Transverse colon (tissue), 4 donors: ENCODE measurements at regions not wholly inside any gene's neighbourhood (a gene's known extent, or its start where the extent isn't known, plus 50 kb on each side); places are given as distances from the start of the nearest gene placed in this dataset.

ENCODE experiments used
- CTCF ChIP-seq, 5 experiments: fragments of 200-600 bp in 3 of 5; fragments of 450-650 bp in 2 of 5; sonication (generic) in 3 of 5; IDR thresholded peaks; 1 replicate in 2 of 5; 2 replicates in 3 of 5; pipeline ENCODE4 v1.5.1; 2016 to 2017; ENCODE audit warnings: antibody characterized with exemption in 5 of 5, inconsistent platforms in 3 of 5, mild to moderate bottlenecking in 2 of 5, moderate library complexity in 1 of 5
- POLR2AphosphoS5 ChIP-seq, 3 donors: sonication (generic); formaldehyde crosslinking; IDR thresholded peaks; one replicate each; pipeline ENCODE4 v1.6.1; 2016; ENCODE audit warnings: antibody characterized with exemption in 3 of 3

GRCh38 chr13:63337041-63337440, 1921.4 kb upstream of the PCDH20 start:
- TF ChIP-seq CTCF (IDR thresholded peaks at IDR 0.05) (no peak), POLR2AphosphoS5 (IDR thresholded peaks at IDR 0.05) (no peak)
